ENCODE measurements at regions not wholly inside any gene's neighbourhood (a gene's known extent, or its start where the extent isn't known, plus 50 kb on each side); places are given as distances from the start of the nearest gene placed in this dataset.
"Not testable (repeated sequence)": the region's sequence is repeated elsewhere in the genome, so short reads cannot be mapped to it uniquely, and the experiment has no call there.

DNA sequence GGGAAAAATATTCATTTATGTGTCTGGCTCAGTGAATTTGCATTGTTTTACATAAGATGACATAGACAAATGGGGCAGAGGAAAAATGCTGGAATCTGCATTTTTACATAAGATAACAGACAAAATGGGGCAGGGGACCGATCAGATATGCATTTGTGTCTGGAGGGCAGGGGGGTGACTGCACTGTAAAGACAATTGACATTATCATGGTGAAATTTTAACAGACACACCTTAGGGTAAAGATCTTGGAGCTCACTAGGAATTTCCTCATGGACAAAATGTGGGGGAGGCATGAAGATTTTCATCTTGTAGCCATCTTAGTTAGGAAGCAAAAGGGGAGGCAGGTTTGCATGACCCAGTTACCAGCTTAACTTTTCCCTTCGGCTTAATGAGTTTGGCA is 51.4 kb upstream of the GOLGA8O start:
- TF ChIP-seq, protein P1, sequence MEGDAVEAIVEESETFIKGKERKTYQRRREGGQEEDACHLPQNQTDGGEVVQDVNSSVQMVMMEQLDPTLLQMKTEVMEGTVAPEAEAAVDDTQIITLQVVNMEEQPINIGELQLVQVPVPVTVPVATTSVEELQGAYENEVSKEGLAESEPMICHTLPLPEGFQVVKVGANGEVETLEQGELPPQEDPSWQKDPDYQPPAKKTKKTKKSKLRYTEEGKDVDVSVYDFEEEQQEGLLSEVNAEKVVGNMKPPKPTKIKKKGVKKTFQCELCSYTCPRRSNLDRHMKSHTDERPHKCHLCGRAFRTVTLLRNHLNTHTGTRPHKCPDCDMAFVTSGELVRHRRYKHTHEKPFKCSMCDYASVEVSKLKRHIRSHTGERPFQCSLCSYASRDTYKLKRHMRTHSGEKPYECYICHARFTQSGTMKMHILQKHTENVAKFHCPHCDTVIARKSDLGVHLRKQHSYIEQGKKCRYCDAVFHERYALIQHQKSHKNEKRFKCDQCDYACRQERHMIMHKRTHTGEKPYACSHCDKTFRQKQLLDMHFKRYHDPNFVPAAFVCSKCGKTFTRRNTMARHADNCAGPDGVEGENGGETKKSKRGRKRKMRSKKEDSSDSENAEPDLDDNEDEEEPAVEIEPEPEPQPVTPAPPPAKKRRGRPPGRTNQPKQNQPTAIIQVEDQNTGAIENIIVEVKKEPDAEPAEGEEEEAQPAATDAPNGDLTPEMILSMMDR (IDR thresholded peaks at IDR 0.05; ENCODE audit: poor library complexity): not testable (repeated sequence)
- TF ChIP-seq EZH2 (IDR thresholded peaks at IDR 0.05; ENCODE audit: borderline replicate concordance): not testable (repeated sequence)

Measured in hepatocyte (in vitro differentiated cells).